H1 (cell line): ENCODE measurements at regions not wholly inside any gene's neighbourhood (a gene's known extent, or its start where the extent isn't known, plus 50 kb on each side); places are given as distances from the start of the nearest gene placed in this dataset.

Experiments
- SP1 ChIP-seq: IDR thresholded peaks from 2 replicates; pipeline ENCODE4 v1.6.1; 2011; ENCODE audit warnings: low read depth, low read length
- YY1 ChIP-seq: IDR thresholded peaks from 2 replicates; pipeline ENCODE4 v1.6.1; 2011; ENCODE audit warnings: low read depth, mild to moderate bottlenecking, low read length

DNA sequence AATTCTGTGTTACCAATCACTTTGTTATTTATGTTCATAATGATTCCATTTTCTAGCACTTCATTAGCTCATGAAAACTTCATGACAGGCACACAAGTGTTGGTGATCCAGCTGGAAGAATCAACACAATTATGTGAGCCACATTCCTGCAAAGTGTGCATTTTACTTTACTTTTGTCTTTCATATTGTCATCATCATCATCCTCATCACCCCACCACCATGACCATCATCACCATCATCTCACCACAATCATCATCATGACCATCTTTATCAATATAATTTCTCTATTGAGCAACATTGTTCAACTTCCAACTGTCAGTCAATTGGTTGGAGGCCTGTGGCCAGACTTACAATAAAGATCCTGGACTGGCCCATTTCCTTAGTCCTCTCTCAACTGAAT, 159.4 kb upstream of the PRSS16 start:
- TF ChIP-seq YY1 (no peak), SP1 (no peak)
